Natural killer cell (primary cell): ENCODE measurements at regions not wholly inside any gene's neighbourhood (a gene's known extent, or its start where the extent isn't known, plus 50 kb on each side); places are given as distances from the start of the nearest gene placed in this dataset.

Experiments
- ATAC-seq, 3 donors: fragments of 150-1000 bp in 2 of 3; fragments of 200-7000 bp in 1 of 3; cut with Tn5 transposase; 1 replicate in 1 of 3; 2 replicates in 2 of 3; pipeline ENCODE4 v1.10.0; 2021; ENCODE audit warnings: mild to moderate bottlenecking in 2 of 3, moderate library complexity in 2 of 3
- DNase-seq, 2 donors: peaks; one replicate each; pipeline versions ENCODE4 v3.0.0 to v3.0.0-alpha.2; 2013 to 2021; ENCODE audit warnings: mixed read lengths in 1 of 2
- H3K27ac ChIP-seq: one replicate; pipeline ENCODE4 v1.5.1; 2013; ENCODE audit warnings: mild to moderate bottlenecking, low read length
- H3K27me3 ChIP-seq: one replicate; pipeline ENCODE4 v1.6.1; 2013; ENCODE audit warnings: low read length; ENCODE audit not compliant: control insufficient read depth, insufficient read depth
- H3K36me3 ChIP-seq: one replicate; pipeline ENCODE4 v1.6.1; 2013; ENCODE audit warnings: low read length; ENCODE audit not compliant: control insufficient read depth, insufficient read depth
- H3K4me1 ChIP-seq: one replicate; pipeline ENCODE4 v1.6.1; 2013; ENCODE audit warnings: low read length; ENCODE audit not compliant: control insufficient read depth, insufficient read depth
- H3K4me3 ChIP-seq: one replicate; pipeline ENCODE4 v1.5.1; 2013; ENCODE audit warnings: low read length
- H3K9me3 ChIP-seq: one replicate; pipeline ENCODE4 v1.6.1; 2013; ENCODE audit warnings: low read length; ENCODE audit not compliant: control insufficient read depth, insufficient read depth
- H3K27ac Mint-ChIP-seq, 2 donors: one replicate each; pipeline ENCODE4 v1.8.0; 2022; ENCODE audit warnings: mild to moderate bottlenecking in 2 of 2, mixed read lengths in 2 of 2, moderate library complexity in 1 of 2
- H3K27me3 Mint-ChIP-seq, 2 donors: one replicate each; pipeline ENCODE4 v1.8.0; 2022; ENCODE audit warnings: low read depth in 2 of 2, mixed read lengths in 2 of 2
- H3K36me3 Mint-ChIP-seq: one replicate; pipeline ENCODE4 v1.8.0; 2022; ENCODE audit warnings: mixed read lengths
- H3K4me1 Mint-ChIP-seq, 2 donors: one replicate each; pipeline ENCODE4 v1.8.0; 2022; ENCODE audit warnings: mixed read lengths in 2 of 2
- H3K4me3 Mint-ChIP-seq: one replicate; pipeline ENCODE4 v1.8.0; 2022; ENCODE audit warnings: mild to moderate bottlenecking, moderate library complexity, mixed read lengths
- H3K9me3 Mint-ChIP-seq, 2 donors: one replicate each; pipeline ENCODE4 v1.8.0; 2022; ENCODE audit warnings: mixed read lengths in 2 of 2
- WGBS: methylation state at CpG from one replicate; pipeline ENCODE4 v1.1.7; 2013; ENCODE audit warnings: missing lambda C conversion rate; ENCODE audit not compliant: insufficient coverage; 5-methylcytosine and 5-hydroxymethylcytosine counted together
- intact Hi-C: fragments of 100-400 bp; cut with micrococcal nuclease; formaldehyde crosslinking; loops from one replicate; pipeline ENCODE4 v1.14.2; 2022
- TF ChIP-seq, protein P1 (sequence below): fragments of 200-600 bp; IDR thresholded peaks from one replicate; pipeline ENCODE4 v1.8.0; 2022; ENCODE audit warnings: antibody characterized with exemption

- intact Hi-C loops: no loop called here
- 57% methylated on average over 10 of the region's 11 CpGs for WGBS
- H3K27ac Mint-ChIP-seq: no peak overlapping the region
- H3K4me1 Mint-ChIP-seq: no peaks in the 10 kb centered on the region
- H3K27me3 Mint-ChIP-seq: peaks cover 3 to 14% of the 10 kb centered on the region in 2 donors
- ATAC-seq (no peak), DNase-seq (no peak)
- H3K9me3 ChIP-seq: no peaks in the 10 kb centered on the region
- H3K4me3 Mint-ChIP-seq: no peak overlapping the region
- no peak overlapping the region for H3K4me3 ChIP-seq
- no peaks in the 10 kb centered on the region for H3K36me3 ChIP-seq
- no peaks in the 10 kb centered on the region for H3K4me1 ChIP-seq
- TF ChIP-seq, protein P1, sequence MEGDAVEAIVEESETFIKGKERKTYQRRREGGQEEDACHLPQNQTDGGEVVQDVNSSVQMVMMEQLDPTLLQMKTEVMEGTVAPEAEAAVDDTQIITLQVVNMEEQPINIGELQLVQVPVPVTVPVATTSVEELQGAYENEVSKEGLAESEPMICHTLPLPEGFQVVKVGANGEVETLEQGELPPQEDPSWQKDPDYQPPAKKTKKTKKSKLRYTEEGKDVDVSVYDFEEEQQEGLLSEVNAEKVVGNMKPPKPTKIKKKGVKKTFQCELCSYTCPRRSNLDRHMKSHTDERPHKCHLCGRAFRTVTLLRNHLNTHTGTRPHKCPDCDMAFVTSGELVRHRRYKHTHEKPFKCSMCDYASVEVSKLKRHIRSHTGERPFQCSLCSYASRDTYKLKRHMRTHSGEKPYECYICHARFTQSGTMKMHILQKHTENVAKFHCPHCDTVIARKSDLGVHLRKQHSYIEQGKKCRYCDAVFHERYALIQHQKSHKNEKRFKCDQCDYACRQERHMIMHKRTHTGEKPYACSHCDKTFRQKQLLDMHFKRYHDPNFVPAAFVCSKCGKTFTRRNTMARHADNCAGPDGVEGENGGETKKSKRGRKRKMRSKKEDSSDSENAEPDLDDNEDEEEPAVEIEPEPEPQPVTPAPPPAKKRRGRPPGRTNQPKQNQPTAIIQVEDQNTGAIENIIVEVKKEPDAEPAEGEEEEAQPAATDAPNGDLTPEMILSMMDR: no peak
- no peaks in the 10 kb centered on the region for H3K9me3 Mint-ChIP-seq
- H3K36me3 Mint-ChIP-seq: no peaks in the 10 kb centered on the region
- H3K27ac ChIP-seq: no peak overlapping the region
- no peaks in the 10 kb centered on the region for H3K27me3 ChIP-seq
These were observed 107.6 kb downstream of the PTCSC3 start for GRCh38 chr14:36068777-36069534.

DNA sequence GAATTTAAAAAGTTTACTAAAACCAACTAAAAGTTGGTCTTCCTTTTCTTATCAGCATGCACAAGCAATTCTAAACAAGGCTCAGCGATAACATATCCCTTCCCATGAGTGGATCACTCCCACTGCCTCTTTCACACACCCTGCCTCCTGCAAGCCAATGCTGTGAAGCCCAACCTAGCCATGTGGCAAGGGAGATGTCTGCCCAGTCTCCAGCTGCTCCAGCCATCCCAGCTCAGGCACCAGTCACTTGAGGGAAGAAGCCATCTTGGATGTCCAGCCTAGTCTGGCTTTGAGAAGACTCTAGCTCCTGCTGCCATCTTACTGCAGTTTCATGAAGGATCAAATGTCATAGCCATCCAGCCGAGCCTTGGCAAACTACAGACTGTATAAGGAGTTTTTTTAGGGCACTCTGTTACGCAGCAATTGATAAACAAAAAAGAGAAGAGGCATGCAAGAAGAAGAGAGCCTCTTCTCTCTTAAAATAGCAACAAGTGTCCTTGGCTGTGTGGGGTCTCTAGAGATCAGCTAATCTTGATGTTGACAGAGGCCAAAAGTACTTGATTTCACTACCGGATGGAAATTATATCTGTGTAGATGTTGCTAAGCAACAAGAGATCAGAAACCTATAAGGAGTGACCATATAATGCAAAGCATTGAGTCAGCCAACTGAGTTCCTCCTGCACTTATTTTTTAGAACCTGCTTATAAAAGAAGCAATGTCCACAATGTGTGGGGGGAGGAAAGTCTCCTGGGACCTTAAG lies 108.9 kb downstream of the PTCSC3 start:
- intact Hi-C loops: no loop called here
- Histone ChIP-seq H3K9me3 (no peaks in the 10 kb centered on the region), H3K36me3 (no peaks in the 10 kb centered on the region), H3K4me1 (no peaks in the 10 kb centered on the region), H3K27me3 (no peaks in the 10 kb centered on the region), H3K27ac (no peak overlapping the region), H3K4me3 (no peak overlapping the region)
- Mint-ChIP-seq H3K27ac (no peak overlapping the region), H3K36me3 (no peaks in the 10 kb centered on the region), H3K4me1 (no peaks in the 10 kb centered on the region), H3K9me3 (no peaks in the 10 kb centered on the region), H3K27me3 (peaks cover 8 to 14% of the 10 kb centered on the region in 2 donors), H3K4me3 (no peak overlapping the region)
- ATAC-seq (no peak), DNase-seq (no peak)
- 85% methylated on average over 4 of the region's 4 CpGs for WGBS
- TF ChIP-seq, protein P1: no peak

DNA sequence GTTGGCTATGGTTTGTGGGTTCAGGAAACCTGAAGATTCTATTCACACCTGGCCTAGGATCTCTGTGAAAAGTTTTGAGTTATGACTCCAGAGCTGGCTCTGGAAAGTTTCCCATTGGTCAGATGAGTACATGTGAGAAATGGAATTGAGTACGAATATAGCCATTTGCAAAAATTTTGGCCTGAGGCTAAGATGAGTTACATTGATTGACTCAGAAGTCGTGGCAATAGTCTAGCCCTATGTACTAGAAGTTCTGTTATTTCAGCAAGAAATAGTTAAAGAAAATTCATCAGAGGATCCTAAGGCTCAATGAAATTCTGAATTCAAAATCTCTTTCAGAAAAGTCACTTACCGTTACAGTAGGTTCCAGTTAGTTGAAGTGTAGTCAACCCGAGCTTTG lies 109.9 kb downstream of the PTCSC3 start:
- intact Hi-C loops: no loop called here
- H3K27me3 ChIP-seq: no peaks in the 10 kb centered on the region
- TF ChIP-seq, protein P1: no peak
- H3K9me3 ChIP-seq: no peaks in the 10 kb centered on the region
- Mint-ChIP-seq H3K27me3 (peaks cover 8 to 14% of the 10 kb centered on the region in 2 donors), H3K4me3 (no peak overlapping the region), H3K27ac (no peak overlapping the region), H3K9me3 (no peaks in the 10 kb centered on the region), H3K4me1 (no peaks in the 10 kb centered on the region), H3K36me3 (no peaks in the 10 kb centered on the region)
- WGBS: 81% methylated on average over 4 of the region's 4 CpGs
- no peak overlapping the region for H3K4me3 ChIP-seq
- H3K36me3 ChIP-seq: no peaks in the 10 kb centered on the region
- H3K4me1 ChIP-seq: no peaks in the 10 kb centered on the region
- no peak overlapping the region for H3K27ac ChIP-seq
- DNase-seq: no peak
- ATAC-seq: no peak
